CD4-positive, alpha-beta T cell treated with Interleukin-2 at 100 ng/mL for 4 hours (primary cell): ENCODE measurements at regions not wholly inside any gene's neighbourhood (a gene's known extent, or its start where the extent isn't known, plus 50 kb on each side); places are given as distances from the start of the nearest gene placed in this dataset.
"Not testable (repeated sequence)": the region's sequence is repeated elsewhere in the genome, so short reads cannot be mapped to it uniquely, and the experiment has no call there.

ENCODE experiments used
- DNase-seq: peaks from one replicate; pipeline ENCODE4 v3.0.0-alpha.2; 2020; ENCODE audit warnings: low spot score

DNA sequence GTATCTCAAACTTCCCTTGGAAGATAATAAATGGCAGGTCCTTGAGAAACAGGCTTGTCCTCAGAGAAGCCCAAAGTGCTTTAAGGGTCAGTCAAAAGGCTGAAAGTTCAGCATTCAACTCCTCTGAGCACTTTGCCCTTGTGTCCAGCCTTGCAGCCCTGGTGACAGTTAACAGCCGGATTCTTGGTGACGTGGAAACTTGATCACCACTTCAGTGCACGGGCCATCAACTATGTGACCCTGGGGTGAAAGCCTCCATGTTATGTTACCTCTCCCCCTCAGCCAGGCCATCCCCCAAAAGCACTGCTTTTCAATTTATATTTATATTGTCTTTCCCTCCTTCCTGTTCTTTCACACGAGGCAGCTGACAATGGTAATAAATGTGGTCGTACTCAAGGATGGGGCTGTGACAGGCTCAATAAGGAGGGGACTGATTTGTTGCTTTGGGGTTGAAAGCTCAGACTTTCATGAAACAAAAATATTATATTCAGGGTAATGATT, 164.0 kb upstream of the NRP1 start:
- DNase-seq: no peak

- DNase-seq: no peak
Observed at GRCh38 chr10:33497338-33497737, 162.9 kb upstream of the NRP1 start.

DNA sequence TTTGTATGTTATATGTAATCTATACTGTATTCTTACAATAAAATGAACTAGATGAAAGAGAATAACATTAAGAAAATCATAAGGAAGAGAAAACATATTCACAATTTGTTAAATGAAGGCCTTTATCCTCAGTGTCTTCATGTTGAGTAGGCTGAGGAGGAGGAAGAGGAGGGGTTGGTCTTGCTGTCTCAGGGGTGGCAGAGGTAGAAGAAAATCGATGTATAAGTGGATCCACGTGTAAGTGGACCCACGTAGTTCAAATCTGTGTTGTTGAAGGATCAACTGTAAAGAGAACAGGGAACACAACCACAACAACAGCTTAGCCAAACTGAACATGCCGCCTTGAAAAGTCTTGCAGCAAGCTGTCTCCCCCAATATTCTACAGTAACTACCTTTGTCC, 161.6 kb upstream of the NRP1 start:
- no peak for DNase-seq

DNA sequence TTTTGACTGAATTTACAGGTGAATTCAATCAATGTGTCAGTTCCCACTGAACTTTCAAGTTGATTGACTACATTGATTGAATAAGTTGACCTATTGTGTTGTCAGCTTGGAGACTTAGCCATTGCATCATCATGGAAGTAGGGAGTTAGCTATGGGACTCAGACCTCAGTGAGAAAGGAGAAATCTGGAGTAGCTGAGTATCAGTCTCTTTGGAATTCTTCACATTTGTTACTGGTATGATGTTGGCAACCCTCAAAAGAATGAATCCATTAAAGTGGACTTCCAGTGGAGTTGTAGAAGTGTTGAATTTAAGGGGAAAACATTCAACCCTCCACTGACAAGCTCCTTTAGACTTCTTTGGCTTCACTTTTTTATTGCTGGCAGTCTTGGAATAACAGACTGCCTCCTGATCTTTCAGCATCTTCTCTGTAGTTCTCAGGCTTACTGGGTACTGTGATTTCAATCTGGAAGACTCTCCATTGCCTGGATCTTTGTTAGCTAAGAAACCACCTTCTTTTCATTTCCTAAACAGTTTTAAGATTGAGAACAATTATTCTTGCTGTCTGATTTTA, 160.3 kb upstream of the NRP1 start:
- no peak for DNase-seq

- no peak for DNase-seq
Observed at GRCh38 chr10:33493978-33494377, 159.5 kb upstream of the NRP1 start.

- no peak for DNase-seq
Observed at GRCh38 chr10:33493497-33493896, 159.0 kb upstream of the NRP1 start.

DNA sequence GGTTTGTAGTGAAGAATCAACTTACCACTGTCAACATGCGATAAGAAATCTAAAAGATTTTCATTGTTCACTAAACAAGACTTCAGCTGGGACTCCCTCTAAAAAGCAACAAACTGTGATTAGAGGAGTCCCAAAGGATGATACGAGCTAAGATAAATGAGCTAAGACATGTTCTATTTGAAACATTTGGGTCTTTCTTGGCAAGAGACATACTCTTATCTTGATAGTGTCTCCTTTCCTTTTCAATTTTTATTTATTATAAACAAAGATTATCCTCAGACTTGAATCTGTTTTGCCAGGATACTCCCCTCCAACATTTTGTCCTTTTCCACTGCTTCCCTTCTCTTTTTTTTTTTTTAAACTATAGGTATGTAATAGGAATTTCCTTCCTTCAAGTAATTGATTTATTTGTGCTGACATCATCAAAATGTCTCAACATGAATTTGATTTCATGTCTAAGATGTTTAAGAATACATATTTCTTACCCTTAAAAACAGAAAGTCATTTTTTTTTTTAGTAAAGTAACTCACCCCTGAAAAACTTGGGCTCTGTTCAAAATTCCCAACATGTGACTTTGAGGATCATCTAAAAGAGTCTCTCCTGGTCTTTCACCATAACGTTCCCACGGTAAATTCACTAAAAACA, 158.4 kb upstream of the NRP1 start:
- DNase-seq: no peak

GRCh38 chr10:33489501-33490176, 155.2 kb upstream of the NRP1 start:
- DNase-seq: no peak

DNA sequence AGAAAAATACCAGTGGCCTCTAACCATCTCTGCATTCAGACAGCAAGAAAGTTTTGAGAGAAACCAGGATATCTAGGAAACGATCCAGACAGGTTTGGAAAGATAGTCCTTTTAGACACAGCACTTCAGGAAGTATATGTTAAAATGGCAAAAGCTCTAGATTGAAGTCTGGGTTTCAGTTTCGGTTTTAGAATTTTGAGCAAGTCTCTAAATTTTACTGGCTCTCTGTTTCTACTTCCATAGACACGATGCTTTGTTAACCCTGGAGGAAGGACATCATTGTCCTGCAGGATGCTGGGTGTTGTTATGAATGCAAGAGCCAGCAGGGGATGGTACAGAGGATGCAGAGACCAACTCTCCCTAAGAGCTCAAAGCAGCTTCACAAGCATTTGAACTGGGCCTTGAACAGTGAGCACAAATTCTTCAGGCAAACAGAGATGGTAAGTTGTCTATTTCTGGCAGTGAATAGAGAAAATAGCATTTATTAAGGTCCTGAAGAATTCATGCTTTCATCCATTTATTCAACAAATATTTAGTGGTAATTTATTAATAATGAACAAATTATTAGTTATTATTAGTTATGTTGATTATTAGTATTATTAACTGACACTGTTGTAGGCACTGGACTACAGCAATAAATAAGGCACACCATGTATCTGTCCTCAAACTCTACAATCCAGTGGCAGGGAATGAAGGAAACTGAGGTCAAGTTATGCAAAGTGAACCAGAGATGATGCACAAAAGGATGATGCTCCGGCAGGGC, 152.7 kb upstream of the NRP1 start:
- DNase-seq: peak; percentile 11

DNA sequence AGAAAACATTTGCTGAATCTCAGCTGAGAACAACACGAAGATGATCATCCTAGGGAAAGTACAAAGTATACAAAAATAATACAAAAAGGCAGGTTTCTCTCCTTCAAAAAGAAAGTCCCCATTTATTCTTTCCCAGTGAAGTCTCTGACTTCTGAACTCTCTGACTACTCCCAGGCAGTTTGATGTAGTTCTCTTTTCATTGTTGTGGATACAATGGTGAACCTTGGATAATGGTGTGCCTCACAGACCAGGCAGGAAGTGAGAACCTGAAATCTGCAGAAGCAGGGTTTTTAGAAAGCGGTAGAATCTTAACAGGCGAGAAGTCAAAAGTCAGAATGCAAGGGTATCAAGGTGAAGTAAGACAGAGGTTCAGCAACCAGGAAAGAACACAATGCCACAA, 150.8 kb upstream of the NRP1 start:
- DNase-seq: no peak

DNA sequence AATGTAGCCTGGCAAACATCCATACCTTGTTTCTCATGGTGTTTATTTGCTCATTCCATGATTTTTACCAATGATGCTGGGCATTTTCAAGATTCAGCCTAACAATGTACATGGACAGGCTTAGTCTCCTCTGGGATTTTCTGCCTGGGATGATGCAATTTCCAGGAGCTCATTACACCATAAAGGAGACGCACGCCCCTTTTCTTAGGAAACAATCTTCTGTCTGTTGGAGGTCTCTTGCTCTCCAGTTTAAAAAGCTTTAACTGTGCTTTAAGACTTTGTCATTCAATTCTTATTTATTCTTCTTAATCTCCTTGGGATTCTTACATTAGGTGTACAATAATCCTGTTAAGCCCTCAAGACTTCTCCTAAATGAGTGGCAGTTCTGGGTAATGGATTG, 150.3 kb upstream of the NRP1 start:
- no peak for DNase-seq

DNA sequence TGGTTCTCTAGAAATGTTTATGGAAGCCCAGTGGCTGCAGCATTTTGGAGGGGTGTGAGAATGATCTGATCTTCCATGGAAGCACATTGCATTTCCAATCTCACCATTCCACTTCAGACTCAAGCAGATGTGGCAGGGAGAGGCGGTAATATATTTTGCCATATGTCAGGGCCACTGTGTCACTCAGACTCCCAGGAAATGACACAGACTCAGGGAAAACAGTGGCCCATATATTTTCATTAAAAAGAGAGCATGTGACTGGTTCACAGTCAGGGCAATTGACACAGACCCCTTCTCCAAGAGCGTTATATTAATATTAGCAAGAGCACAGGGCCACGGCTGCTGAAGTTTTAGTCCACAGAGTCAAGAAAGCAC, 149.3 kb upstream of the NRP1 start:
- no peak for DNase-seq

DNA sequence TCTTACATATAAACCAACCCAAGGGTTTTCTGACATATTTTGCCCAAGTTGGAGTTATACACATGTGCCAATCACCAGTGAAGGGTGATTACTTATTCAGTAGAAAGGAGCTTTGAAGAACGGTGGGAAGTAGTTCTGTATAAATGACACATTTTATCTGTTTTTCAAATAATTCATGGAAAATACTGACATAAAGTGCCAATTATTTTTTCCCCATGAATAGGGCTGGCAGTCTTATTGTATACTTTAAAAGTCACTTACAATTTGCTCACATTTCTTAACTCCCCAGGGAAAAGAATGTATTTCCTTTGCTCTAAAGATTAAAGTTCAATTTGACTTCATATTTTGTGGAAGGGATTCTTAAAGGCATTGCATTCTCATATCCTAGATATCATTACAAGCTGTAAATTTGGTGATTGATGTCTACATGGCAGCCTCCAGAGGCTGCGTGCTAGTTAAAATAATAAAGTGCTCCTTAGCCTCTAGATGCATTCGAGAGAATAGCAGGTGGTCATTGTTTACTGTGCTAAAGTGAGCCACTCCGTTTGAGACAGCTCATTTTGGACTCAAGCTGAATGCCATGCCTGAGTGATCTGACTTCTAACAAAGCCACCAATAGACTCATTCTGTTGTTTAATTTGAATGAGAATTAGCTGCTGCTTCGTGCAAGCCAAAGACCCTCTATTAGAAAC, 148.8 kb upstream of the NRP1 start:
- no peak for DNase-seq

DNA sequence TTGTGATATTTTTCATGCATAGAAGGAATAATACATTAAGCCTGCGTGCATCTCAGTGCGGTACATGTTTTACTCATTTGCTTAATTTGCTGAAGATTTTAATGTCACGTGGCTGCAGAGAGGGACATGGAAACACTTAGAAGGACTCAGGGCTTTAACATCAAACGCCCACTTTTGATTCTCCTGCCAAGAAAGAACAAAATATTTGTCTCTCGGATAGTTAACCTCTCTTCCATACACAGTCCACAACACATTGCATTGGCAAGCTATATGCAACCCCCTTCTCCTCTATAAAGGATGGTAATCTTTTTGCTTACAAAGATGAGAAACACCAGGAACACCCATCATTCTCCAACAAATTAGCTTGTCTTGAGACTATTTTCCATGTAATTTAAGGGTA, 148.0 kb upstream of the NRP1 start:
- no peak for DNase-seq

- no peak for DNase-seq
Observed at GRCh38 chr10:33481184-33481583, 146.7 kb upstream of the NRP1 start.

DNA sequence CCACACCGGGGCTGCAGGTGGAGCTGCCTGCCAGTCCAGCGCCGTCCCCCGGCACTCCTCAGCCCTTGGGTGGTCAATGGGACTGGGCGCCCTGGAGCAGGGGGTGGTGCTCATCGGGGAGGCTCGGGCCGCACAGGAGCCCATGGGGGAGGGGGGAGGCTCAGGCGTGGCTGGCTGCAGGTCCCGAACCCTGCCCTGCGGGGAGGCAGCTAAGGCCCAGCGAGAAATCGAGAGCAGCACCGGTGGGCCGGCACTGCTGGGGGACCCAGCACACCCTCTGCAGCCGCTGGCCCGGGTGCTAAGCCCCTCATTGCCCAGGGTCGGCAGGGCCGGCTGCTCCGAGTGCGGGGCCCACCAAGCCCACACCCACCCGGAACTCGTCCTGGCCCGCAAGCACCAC, 145.9 kb upstream of the NRP1 start:
- not testable (repeated sequence) for DNase-seq

- DNase-seq: no peak
Observed at GRCh38 chr10:33478675-33479125, 144.2 kb upstream of the NRP1 start.

- no peak for DNase-seq
Observed at GRCh38 chr10:33478089-33478674, 143.7 kb upstream of the NRP1 start.

GRCh38 chr10:33477291-33478088, 143.0 kb upstream of the NRP1 start:
- no peak for DNase-seq

GRCh38 chr10:33476757-33477273, 142.3 kb upstream of the NRP1 start:
- no peak for DNase-seq

GRCh38 chr10:33473688-33474087, 139.2 kb upstream of the NRP1 start:
- DNase-seq: no peak
